K562 (cell line): ENCODE measurements at regions not wholly inside any gene's neighbourhood (a gene's known extent, or its start where the extent isn't known, plus 50 kb on each side); places are given as distances from the start of the nearest gene placed in this dataset.

Source experiments
- ATAC-seq: fragments of 200-7000 bp; cut with Tn5 transposase; 3 replicates; pipeline ENCODE4 v1.9.1; 2020; ENCODE audit warnings: moderate library complexity
- BruUV-seq: library from RNA; stranded (reverse); fragments of 400-500 nt; replicated peaks from 2 replicates; lab custom pipeline; 2021; lab: Mats Ljungman, UMichigan
- CTCF ChIA-PET: fragments of 300-600 bp; formaldehyde crosslinking; extraction: SDS; loops from one replicate; lab custom pipeline; 2021; ENCODE audit warnings: low intra/inter-chr PET ratio; lab: Yijun Ruan, JAX
- POLR2A ChIA-PET: fragments of 300-600, 350-650 bp; sonication (Branson Sonifier 250); formaldehyde crosslinking; extraction: SDS; loops from one replicate; lab custom pipeline; 2021; ENCODE audit warnings: antibody characterized with exemption, inconsistent platforms; lab: Yijun Ruan, JAX
- DNase-seq, 4 experiments: peaks; one replicate each; pipeline versions ENCODE4 v3.0.0 to v3.0.0-alpha.2; 2011 to 2018; ENCODE audit warnings: low spot score in 3 of 4, mixed read lengths in 3 of 4; ENCODE audit errors: extremely low read depth in 1 of 4
- FAIRE-seq: peaks from 2 replicates; lab custom pipeline; 2011; peaks lifted over from hg19 to GRCh38; lab: Jason Lieb, UNC
- H2AFZ ChIP-seq: 2 replicates; pipeline ENCODE4 v1.6.0; 2011; ENCODE audit warnings: low read depth, low read length, control low read depth, inconsistent platforms
- H3K27ac ChIP-seq: fragments of 200-600 bp; 3 replicates; pipeline ENCODE4 v1.8.0; 2011; ENCODE audit warnings: low read depth, mild to moderate bottlenecking, control low read depth, inconsistent platforms, low read length, moderate library complexity, mixed read lengths; ENCODE audit errors: extremely low read depth
- H3K27me3 ChIP-seq, 2 experiments: fragments of 300-600 bp in 1 of 2; 2 replicates in 1 of 2; 3 replicates in 1 of 2; pipeline versions ENCODE4 v1.6.0 to v1.8.0; 2011; ENCODE audit warnings: inconsistent platforms in 2 of 2, low read length in 2 of 2, mild to moderate bottlenecking in 1 of 2, mixed read lengths in 1 of 2, moderate library complexity in 1 of 2; ENCODE audit not compliant: control insufficient read depth in 2 of 2, insufficient read depth in 2 of 2
- H3K36me3 ChIP-seq: fragments of 300-600 bp; 3 replicates; pipeline ENCODE4 v1.8.0; 2011; ENCODE audit warnings: mild to moderate bottlenecking, low read length, inconsistent platforms; ENCODE audit not compliant: control insufficient read depth, insufficient read depth
- H3K4me1 ChIP-seq, 2 experiments: fragments of 200-600 bp in 1 of 2; replicated peaks in 1 of 2; 2 replicates in 1 of 2; 3 replicates in 1 of 2; pipeline versions ENCODE4 v1.5.1 to v1.8.0; 2011; ENCODE audit warnings: inconsistent platforms in 2 of 2, low read length in 2 of 2, mild to moderate bottlenecking in 1 of 2, mixed read lengths in 1 of 2, moderate library complexity in 1 of 2; ENCODE audit not compliant: control insufficient read depth in 2 of 2, insufficient read depth in 2 of 2
- H3K4me2 ChIP-seq: 2 replicates; pipeline ENCODE4 v1.6.1; 2011; ENCODE audit warnings: low read length, control low read depth, inconsistent platforms, mixed read lengths; ENCODE audit not compliant: insufficient read depth
- H3K4me3 ChIP-seq: fragments of 200-600 bp; sonication (generic), shearing (Covaris generic); 2 replicates; pipeline ENCODE4 v1.5.1; 2016; ENCODE audit warnings: control low read depth, inconsistent platforms
- H3K79me2 ChIP-seq: fragments of 200-600 bp; 3 replicates; pipeline ENCODE4 v1.8.0; 2011; ENCODE audit warnings: low read length, inconsistent platforms; ENCODE audit not compliant: control insufficient read depth, insufficient read depth
- H3K9ac ChIP-seq, 2 experiments: 2 replicates each; pipeline versions ENCODE4 v1.6.0 to v1.6.1; 2011; ENCODE audit warnings: low read depth in 2 of 2, low read length in 2 of 2, control low read depth in 1 of 2, inconsistent platforms in 1 of 2, mild to moderate bottlenecking in 1 of 2, mixed read lengths in 1 of 2; ENCODE audit not compliant: insufficient read depth in 1 of 2
- H3K9me1 ChIP-seq: one replicate; pipeline ENCODE4 v1.6.0; 2011; ENCODE audit warnings: inconsistent platforms, mild to moderate bottlenecking, low read length, moderate library complexity; ENCODE audit not compliant: control insufficient read depth, insufficient read depth
- H3K9me3 ChIP-seq: replicated peaks from 2 replicates; pipeline ENCODE4 v1.5.1; 2011; ENCODE audit warnings: low read depth, low read length, inconsistent platforms; ENCODE audit not compliant: control insufficient read depth, insufficient read depth
- H4K20me1 ChIP-seq: replicated peaks from 2 replicates; pipeline ENCODE4 v1.6.1; 2011; ENCODE audit warnings: low read length, inconsistent platforms, mixed read lengths; ENCODE audit not compliant: control insufficient read depth, insufficient read depth
- NELFE ChIP-seq: IDR thresholded peaks from 2 replicates; pipeline ENCODE4 v1.6.1; 2011; ENCODE audit warnings: mild to moderate bottlenecking; ENCODE audit not compliant: insufficient read depth, insufficient read length
- PKNOX1 ChIP-seq: fragments of 450-650 bp; IDR thresholded peaks from 2 replicates; pipeline ENCODE4 v1.6.1; 2016
- SRSF3 ChIP-seq: fragments of 200-400 bp; formaldehyde crosslinking; IDR thresholded peaks from 2 replicates; pipeline ENCODE4 v1.6.1; 2016; ENCODE audit warnings: mild to moderate bottlenecking, low read length, moderate library complexity; ENCODE audit not compliant: insufficient read depth
- STAT5A ChIP-seq: IDR thresholded peaks from 2 replicates; pipeline ENCODE4 v1.6.1; 2012; ENCODE audit warnings: low read length, inconsistent platforms, borderline replicate concordance
- TAF7 ChIP-seq: fragments of 450-650 bp; IDR thresholded peaks from 2 replicates; pipeline ENCODE4 v1.6.1; 2016; ENCODE audit warnings: missing genetic modification characterization, missing compliant biosample characterization
- WGBS: fragments of 100-300 bp; shearing (Covaris generic); methylation state at CpG from one replicate; pipeline ENCODE4 v1.1.6; 2016; ENCODE audit warnings: low coverage, mixed read lengths; ENCODE audit not compliant: insufficient coverage; ENCODE audit errors: missing lambda C conversion rate; 5-methylcytosine and 5-hydroxymethylcytosine counted together
- in situ Hi-C: fragments of 300-500 bp; cut with MboI; formaldehyde crosslinking; loops from 4 replicates; pipeline ENCODE4 v1.15.0; 2018; ENCODE audit warnings: inconsistent platforms, mixed read lengths
- intact Hi-C: fragments of 100-400 bp; cut with micrococcal nuclease; formaldehyde crosslinking; loops from 2 replicates; pipeline ENCODE4 v1.14.2; 2022
- TF ChIP-seq, protein P1 (sequence below): fragments of 250-450 bp; sonication (Bioruptor Pico); IDR thresholded peaks from 2 replicates; pipeline ENCODE4 v1.4.0; 2020; ENCODE audit warnings: mild to moderate bottlenecking
- TF ChIP-seq, protein P2 (sequence below), 2 experiments: IDR thresholded peaks in 1 of 2; conservative IDR thresholded peaks in 1 of 2; 2 replicates each; pipeline ENCODE4 v1.6.1; 2016; ENCODE audit warnings: low read depth in 2 of 2, mild to moderate bottlenecking in 1 of 2, missing compliant biosample characterization in 1 of 2, missing genetic modification characterization in 1 of 2, moderate library complexity in 1 of 2

GRCh38 chr5:106797996-106798395, 872.7 kb downstream of the EFNA5 start (continued):
- TF ChIP-seq STAT5A (no peak), SRSF3 (no peak)
- TF ChIP-seq, protein P1, sequence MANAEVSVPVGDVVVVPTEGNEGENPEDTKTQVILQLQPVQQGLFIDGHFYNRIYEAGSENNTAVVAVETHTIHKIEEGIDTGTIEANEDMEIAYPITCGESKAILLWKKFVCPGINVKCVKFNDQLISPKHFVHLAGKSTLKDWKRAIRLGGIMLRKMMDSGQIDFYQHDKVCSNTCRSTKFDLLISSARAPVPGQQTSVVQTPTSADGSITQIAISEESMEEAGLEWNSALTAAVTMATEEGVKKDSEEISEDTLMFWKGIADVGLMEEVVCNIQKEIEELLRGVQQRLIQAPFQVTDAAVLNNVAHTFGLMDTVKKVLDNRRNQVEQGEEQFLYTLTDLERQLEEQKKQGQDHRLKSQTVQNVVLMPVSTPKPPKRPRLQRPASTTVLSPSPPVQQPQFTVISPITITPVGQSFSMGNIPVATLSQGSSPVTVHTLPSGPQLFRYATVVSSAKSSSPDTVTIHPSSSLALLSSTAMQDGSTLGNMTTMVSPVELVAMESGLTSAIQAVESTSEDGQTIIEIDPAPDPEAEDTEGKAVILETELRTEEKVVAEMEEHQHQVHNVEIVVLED (CRISPR knock-in tag) = no peak
- TF ChIP-seq, protein P2, sequence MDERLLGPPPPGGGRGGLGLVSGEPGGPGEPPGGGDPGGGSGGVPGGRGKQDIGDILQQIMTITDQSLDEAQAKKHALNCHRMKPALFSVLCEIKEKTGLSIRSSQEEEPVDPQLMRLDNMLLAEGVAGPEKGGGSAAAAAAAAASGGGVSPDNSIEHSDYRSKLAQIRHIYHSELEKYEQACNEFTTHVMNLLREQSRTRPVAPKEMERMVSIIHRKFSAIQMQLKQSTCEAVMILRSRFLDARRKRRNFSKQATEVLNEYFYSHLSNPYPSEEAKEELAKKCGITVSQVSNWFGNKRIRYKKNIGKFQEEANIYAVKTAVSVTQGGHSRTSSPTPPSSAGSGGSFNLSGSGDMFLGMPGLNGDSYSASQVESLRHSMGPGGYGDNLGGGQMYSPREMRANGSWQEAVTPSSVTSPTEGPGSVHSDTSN (CRISPR knock-in tag; IDR thresholded peaks at IDR 0.05; ENCODE audit: low read depth) = no peak
- TF ChIP-seq, protein P2 (tag; conservative IDR thresholded peaks at IDR 0.05; ENCODE audit: low read depth) = no peak

DNA sequence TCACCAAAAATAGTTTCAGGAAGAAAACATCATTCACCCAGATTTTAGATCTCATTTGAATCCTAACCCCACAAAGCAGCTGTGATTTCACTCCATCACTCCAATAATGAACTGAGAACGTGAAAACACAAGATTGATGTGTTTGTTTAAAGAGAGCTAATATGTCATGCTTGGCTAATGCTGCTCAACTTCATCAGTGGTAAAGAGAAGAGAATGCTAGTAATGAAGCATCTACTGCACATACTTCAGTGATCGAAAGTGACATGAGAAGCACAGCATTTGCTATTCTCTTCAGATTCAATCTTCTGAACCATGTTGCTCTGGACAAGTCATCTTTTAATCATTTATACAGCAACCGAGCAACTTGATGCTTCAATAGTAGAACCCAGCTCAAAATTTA, 874.7 kb downstream of the EFNA5 start:
- 0% methylated on average over 3 of the region's 3 CpGs for WGBS
- no peak for FAIRE-seq
- no TSS peak for BruUV-seq
- no peak for ATAC-seq
- Histone ChIP-seq H3K4me3 (no peak overlapping the region), H3K9ac (no peak overlapping the region), H3K36me3 (no peaks in the 10 kb centered on the region), H3K27me3 (no peaks in the 10 kb centered on the region), H3K9me3 (peaks cover 1% of the 10 kb centered on the region; the same call in 1 of the 2 replicates), H2AFZ (no peak overlapping the region), H3K9me1 (no peaks in the 10 kb centered on the region), H3K4me1 (no peaks in the 10 kb centered on the region), H4K20me1 (no peaks in the 10 kb centered on the region), H3K27ac (no peak overlapping the region), H3K4me2 (no peak overlapping the region), H3K79me2 (no peaks in the 10 kb centered on the region)
- in situ Hi-C loops (no loop called here), intact Hi-C loops (loop anchor here (5.0 kb wide), 1 partner anchor 69 kb away; no protein-coding TSS in a partner anchor)
- CTCF ChIA-PET = no interaction called here
- POLR2A ChIA-PET = no interaction called here
- DNase-seq = no peak
- TF ChIP-seq TAF7 (tag) (no peak), NELFE (no peak), PKNOX1 (no peak)
